Stomach (tissue), 8 donors: ENCODE measurements at regions not wholly inside any gene's neighbourhood (a gene's known extent, or its start where the extent isn't known, plus 50 kb on each side); places are given as distances from the start of the nearest gene placed in this dataset.

Source experiments
- DNase-seq, 2 donors: peaks; one replicate each; pipeline versions ENCODE4 v3.0.0 to v3.0.0-alpha.2; 2013 to 2019
- H3K27ac ChIP-seq, 5 donors: fragments of 200-600 bp in 4 of 5; sonication (generic) in 4 of 5; one replicate each; pipeline ENCODE4 v1.5.1; 2013 to 2019; ENCODE audit warnings: mild to moderate bottlenecking in 1 of 5, moderate library complexity in 1 of 5
- H3K27me3 ChIP-seq, 3 donors: fragments of 200-600 bp; sonication (generic); one replicate each; pipeline ENCODE4 v1.5.1; 2017 to 2019; ENCODE audit warnings: mixed run types in 1 of 3
- H3K36me3 ChIP-seq, 4 donors: fragments of 200-600 bp; sonication (generic); 1 replicate in 3 of 4; 2 replicates in 1 of 4; pipeline ENCODE4 v1.5.1; 2016 to 2019
- H3K4me1 ChIP-seq, 4 donors: fragments of 200-600 bp; sonication (generic); one replicate each; pipeline ENCODE4 v1.5.1; 2016 to 2019
- H3K4me3 ChIP-seq, 4 donors: fragments of 200-600 bp; sonication (generic) in 3 of 4; one replicate each; pipeline ENCODE4 v1.5.1; 2016 to 2019; ENCODE audit warnings: mild to moderate bottlenecking in 1 of 4
- H3K9me3 ChIP-seq, 4 donors: fragments of 200-600 bp; sonication (generic); one replicate each; pipeline ENCODE4 v1.5.1; 2016 to 2019
- EP300 ChIP-seq: sonication (generic); formaldehyde crosslinking; IDR thresholded peaks from one replicate; pipeline ENCODE4 v1.6.1; 2017; ENCODE audit warnings: antibody characterized with exemption
- POLR2A ChIP-seq, 4 donors: fragments of 450-650 bp; IDR thresholded peaks; one replicate each; pipeline ENCODE4 v1.6.1; 2016; ENCODE audit warnings: antibody characterized with exemption in 4 of 4, control low read depth in 2 of 4, mild to moderate bottlenecking in 1 of 4, moderate library complexity in 1 of 4
- POLR2AphosphoS5 ChIP-seq, 3 donors: sonication (generic); formaldehyde crosslinking; IDR thresholded peaks; one replicate each; pipeline ENCODE4 v1.6.1; 2016; ENCODE audit warnings: antibody characterized with exemption in 3 of 3
- WGBS, 5 donors: extraction: QIAGEN DNeasy Blood & Tissue Kit in 3 of 5; methylation state at CpG; one replicate each; pipeline versions ENCODE4 v1.1.5 to v1.1.7; 2013 to 2018; 5-methylcytosine and 5-hydroxymethylcytosine counted together
- intact Hi-C: fragments of 100-400 bp; cut with DNase I; formaldehyde crosslinking; loops from one replicate; pipeline ENCODE4 v1.15.1; 2023; ENCODE audit warnings: low total_unique reads
- TF ChIP-seq, protein P1 (sequence below), 7 experiments: fragments of 450-650 bp in 4 of 7; fragments of 200-600 bp in 3 of 7; sonication (generic) in 3 of 7; IDR thresholded peaks; one replicate each; pipeline ENCODE4 v1.5.1; 2016 to 2019; ENCODE audit warnings: antibody characterized with exemption in 7 of 7, control low read depth in 2 of 7, mild to moderate bottlenecking in 1 of 7
- donor health status: healthy with polysubstance abuse.
- donor health status: Bipolar disorder and iron deficiency.
- donor health status: healthy.

DNA sequence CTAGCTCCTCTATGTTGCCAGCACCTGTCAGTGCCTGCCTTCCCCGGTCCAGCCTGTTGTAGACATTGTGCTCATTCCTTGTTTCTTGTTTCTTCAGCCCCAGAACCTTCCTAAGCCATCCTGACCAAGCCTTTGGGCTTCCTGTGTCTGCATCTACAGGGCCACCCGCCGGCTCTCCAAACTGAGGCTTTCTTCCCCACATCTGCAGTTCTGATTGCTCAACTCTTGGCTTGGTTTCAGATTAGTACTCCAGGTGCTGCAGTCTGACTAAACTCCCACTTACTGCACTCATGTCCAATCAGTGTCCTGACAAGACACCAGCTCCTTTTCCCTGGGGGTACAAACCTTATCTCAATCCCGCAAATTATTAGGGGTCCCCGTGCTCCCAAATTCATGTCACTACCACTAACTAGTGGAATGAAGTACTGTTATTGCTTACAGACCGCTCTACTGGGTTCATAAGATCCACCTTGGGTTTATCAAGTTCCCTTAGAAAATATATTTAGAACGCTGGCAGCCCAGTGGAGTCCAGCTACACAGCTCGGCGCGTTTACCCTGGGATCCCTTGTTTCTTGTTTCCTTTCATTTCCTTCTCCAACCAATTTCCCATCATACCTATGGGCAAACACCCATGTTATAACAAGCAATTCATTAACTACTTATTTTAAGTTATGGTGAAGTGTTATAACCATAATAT lies 114.2 kb upstream of the TJP1 start:
- no peak for DNase-seq
- Histone ChIP-seq H3K9me3 (no peaks in the 10 kb centered on the region), H3K4me1 (no peaks in the 10 kb centered on the region)

DNA sequence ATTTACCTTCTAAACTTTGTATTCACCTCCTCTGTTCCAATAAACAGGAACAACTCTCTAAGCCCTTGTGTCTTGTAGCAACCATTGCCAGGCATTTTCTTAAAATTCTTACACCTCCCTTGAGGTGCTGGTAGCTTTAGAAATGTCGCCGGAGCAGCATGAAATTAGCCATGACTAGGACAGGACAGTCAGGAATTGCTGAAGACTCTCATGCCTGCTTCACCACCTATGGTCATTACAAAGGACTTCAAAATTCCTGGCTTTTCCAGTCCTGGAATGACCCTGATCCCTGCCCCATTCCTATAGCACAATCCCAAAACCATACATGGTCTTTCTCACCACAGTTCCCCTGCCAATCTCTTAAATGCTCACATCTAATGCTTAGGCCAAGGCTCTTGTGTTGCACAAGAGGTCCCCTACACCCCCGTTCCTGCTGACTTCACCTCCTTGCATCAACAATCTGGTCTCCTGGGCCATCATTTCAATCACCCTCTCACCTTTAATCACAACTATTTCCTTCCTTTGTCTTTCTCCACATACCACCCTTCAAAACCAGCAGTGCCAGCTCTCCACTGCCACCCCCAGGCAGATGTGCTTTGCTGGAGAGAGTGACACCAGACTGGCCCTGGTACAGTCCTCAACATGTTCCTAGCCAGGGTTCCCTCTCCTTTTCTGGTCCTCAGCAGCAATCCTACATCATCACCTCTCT lies 113.2 kb upstream of the TJP1 start:
- H3K9me3 ChIP-seq: no peaks in the 10 kb centered on the region
- no peak overlapping the region for H3K27ac ChIP-seq
- WGBS, 5 donors: 75 to 82% (median 78%) methylated on average over 3 of the region's 3 CpGs
- no peaks in the 10 kb centered on the region for H3K36me3 ChIP-seq
- intact Hi-C loops: no loop called here
- DNase-seq: peak; percentile 25 to 41
- H3K4me1 ChIP-seq: no peaks in the 10 kb centered on the region
- no peaks in the 10 kb centered on the region for H3K27me3 ChIP-seq
- no peak overlapping the region for H3K4me3 ChIP-seq
- TF ChIP-seq, protein P1, sequence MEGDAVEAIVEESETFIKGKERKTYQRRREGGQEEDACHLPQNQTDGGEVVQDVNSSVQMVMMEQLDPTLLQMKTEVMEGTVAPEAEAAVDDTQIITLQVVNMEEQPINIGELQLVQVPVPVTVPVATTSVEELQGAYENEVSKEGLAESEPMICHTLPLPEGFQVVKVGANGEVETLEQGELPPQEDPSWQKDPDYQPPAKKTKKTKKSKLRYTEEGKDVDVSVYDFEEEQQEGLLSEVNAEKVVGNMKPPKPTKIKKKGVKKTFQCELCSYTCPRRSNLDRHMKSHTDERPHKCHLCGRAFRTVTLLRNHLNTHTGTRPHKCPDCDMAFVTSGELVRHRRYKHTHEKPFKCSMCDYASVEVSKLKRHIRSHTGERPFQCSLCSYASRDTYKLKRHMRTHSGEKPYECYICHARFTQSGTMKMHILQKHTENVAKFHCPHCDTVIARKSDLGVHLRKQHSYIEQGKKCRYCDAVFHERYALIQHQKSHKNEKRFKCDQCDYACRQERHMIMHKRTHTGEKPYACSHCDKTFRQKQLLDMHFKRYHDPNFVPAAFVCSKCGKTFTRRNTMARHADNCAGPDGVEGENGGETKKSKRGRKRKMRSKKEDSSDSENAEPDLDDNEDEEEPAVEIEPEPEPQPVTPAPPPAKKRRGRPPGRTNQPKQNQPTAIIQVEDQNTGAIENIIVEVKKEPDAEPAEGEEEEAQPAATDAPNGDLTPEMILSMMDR (IDR thresholded peaks at IDR 0.05): peak in 4 of 7 experiments; percentile 9 to 25 (median 20)
- TF ChIP-seq POLR2A (IDR thresholded peaks at IDR 0.05): no peak
- no peak for TF ChIP-seq EP300
- no peak for TF ChIP-seq POLR2AphosphoS5 (IDR thresholded peaks at IDR 0.05)

More for the DNA sequence above, 114.2 kb upstream of the TJP1 start:
- WGBS, 5 donors: 79 to 86% (median 81%) methylated on average over 10 of the region's 10 CpGs
- Histone ChIP-seq H3K27ac (no peak overlapping the region), H3K27me3 (no peaks in the 10 kb centered on the region), H3K36me3 (no peaks in the 10 kb centered on the region), H3K4me3 (no peak overlapping the region)
- intact Hi-C loops: no loop called here
- TF ChIP-seq EP300 (no peak), POLR2AphosphoS5 (IDR thresholded peaks at IDR 0.05) (no peak), POLR2A (IDR thresholded peaks at IDR 0.05) (no peak)
- TF ChIP-seq, protein P1 (IDR thresholded peaks at IDR 0.05): no peak

DNA sequence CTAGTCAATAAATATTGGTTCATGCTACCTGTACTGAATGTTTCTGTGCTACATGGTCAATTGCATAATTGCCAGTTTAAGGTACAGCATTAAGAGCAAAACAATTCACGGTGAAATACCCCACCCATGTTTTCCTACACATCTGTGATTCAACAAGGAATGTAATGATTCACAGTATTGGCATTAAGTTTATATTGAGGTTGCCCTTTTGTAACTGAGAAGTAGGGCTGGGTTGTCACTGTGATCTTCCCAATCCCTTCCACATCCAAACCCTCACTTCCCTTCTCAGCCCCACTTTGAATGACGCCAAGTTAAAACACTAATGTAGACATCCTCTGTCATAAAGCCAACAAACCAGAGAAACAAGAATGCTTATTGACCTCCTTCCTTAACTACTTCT lies 112.0 kb upstream of the TJP1 start:
- TF ChIP-seq POLR2AphosphoS5 (IDR thresholded peaks at IDR 0.05): no peak
- no peak for TF ChIP-seq EP300
- no peak for TF ChIP-seq POLR2A (IDR thresholded peaks at IDR 0.05)
- TF ChIP-seq, protein P1 (IDR thresholded peaks at IDR 0.05): no peak
- no peak for DNase-seq
- no peak overlapping the region for H3K4me3 ChIP-seq
- 51 to 60% (median 57%) methylated on average over 2 of the region's 2 CpGs for WGBS, 5 donors
- intact Hi-C loops: no loop called here
- no peaks in the 10 kb centered on the region for H3K36me3 ChIP-seq
- H3K4me1 ChIP-seq: no peaks in the 10 kb centered on the region
- no peak overlapping the region for H3K27ac ChIP-seq
- H3K27me3 ChIP-seq: no peaks in the 10 kb centered on the region
- H3K9me3 ChIP-seq: no peaks in the 10 kb centered on the region

DNA sequence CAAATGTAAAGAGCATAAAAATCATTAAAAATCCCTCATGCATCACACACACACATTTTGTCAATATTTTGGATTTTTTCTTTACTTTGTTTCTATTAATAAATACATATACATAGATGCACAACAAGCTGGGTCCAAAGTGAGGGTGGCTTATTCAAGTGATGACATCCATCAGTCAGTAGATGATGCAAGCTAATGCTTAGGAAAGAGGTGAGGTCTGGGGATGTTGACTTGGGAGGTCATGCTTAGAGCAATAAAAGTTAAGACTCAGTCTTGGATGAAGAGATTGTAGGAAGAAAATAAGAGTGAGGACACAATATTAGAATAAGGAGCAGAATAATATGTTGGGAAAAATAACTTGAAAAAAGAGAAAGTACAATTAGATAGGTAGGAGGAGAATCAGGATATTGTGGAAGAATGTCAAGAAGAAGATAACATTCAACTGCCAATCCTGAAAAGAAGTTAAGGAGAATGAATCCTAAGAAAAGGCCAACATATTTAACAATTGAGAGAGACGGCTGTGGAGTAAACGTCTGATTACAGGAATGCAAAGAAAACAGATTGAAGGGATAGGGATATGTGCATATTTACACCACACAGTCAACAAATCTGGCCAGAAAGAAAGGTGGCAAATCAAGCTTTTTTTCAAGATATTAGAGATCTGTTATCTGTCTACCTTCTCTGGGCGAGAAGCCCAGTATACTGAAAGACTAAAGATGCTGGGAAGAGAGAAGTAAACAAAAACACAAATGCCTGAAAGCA lies 111.0 kb upstream of the TJP1 start:
- Histone ChIP-seq H3K36me3 (no peaks in the 10 kb centered on the region), H3K27ac (no peak overlapping the region), H3K4me3 (no peak overlapping the region), H3K4me1 (no peaks in the 10 kb centered on the region), H3K9me3 (no peaks in the 10 kb centered on the region), H3K27me3 (no peaks in the 10 kb centered on the region)
- TF ChIP-seq EP300: no peak
- DNase-seq: no peak
- intact Hi-C loops: no loop called here
- WGBS, 5 donors: 23 to 56% (median 51%) methylated on average over 3 of the region's 3 CpGs
